Limb (tissue), 2 donors: ENCODE measurements at regions not wholly inside any gene's neighbourhood (a gene's known extent, or its start where the extent isn't known, plus 50 kb on each side); places are given as distances from the start of the nearest gene placed in this dataset.
"Not testable (repeated sequence)": the region's sequence is repeated elsewhere in the genome, so short reads cannot be mapped to it uniquely, and the experiment has no call there.

Experiments used
- DNase-seq, 2 donors: peaks; one replicate each; pipeline ENCODE4 v3.0.0-alpha.2; 2016; ENCODE audit errors: extremely low spot score in 2 of 2

DNA sequence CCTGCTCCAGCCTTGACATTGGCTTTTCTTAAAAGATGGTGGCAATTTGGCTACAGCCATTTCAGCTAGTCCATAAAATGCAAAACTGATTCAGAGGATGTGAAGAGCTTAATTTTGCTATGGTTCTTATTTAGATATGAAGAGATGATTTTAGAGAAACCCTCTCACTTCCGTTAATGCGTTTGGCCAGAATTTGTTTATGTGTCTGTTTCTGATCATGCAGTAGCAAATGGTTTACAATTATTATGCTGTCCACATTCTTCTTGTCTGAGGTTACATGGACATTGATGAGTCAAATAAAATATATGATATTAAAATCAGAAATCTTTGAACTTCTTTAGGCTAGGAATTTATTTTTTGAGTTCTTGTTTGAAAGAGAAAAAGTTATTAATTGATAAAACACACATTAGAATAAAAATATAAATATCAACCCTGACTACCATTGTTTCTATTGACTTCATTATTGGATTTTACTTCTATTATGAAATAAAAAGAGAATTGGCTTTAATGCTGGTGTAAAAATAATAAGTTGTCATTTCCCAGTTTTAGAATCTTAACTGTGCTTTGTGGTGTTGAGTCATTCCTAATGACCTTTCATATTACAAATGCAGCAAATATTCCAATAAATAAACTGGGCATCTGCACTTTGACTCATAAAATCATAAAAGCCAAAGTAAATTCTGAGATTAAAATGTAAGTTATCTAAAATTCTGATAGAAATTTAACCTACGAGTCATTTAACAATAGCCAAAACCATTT, 1286.0 kb upstream of the GJE1 start:
- no peak for DNase-seq

DNA sequence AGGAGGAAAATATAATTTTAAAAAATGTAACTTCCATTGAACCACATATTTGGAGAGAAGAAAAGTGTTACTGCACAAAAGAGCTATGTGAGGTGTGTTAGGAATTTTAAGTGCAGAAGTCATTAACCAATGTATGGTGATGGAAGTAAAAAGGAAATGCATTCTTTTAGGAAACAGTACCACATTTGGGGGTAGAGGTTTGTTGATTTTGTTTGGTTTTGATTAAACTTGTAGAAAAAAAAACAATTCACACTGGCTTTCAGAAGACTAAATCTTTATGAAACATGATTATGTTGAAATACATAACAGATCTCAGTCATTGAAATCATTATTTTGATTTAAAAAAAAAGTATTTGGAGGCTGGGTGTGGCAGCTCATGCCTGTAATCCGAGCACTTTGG, 1287.0 kb upstream of the GJE1 start:
- no peak for DNase-seq

DNA sequence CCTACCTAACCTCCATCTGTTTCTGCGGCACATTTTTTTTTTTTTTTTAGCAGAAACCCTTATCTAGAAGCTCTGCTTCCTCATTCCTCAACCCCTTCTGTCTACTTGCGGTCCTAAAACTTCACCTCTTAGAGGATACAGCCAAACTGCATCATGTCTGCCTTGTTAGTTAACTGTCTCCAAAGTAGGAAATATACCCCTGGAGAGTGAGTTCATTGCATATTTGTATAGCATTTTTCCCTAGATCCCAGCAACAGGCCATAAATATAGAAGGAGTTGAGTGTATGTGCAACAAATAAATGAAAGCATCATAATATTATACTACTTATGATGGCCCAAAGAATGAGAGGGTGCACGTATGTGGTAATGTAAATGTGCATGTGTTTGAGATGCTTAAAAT, 1288.6 kb upstream of the GJE1 start:
- DNase-seq: no peak

DNA sequence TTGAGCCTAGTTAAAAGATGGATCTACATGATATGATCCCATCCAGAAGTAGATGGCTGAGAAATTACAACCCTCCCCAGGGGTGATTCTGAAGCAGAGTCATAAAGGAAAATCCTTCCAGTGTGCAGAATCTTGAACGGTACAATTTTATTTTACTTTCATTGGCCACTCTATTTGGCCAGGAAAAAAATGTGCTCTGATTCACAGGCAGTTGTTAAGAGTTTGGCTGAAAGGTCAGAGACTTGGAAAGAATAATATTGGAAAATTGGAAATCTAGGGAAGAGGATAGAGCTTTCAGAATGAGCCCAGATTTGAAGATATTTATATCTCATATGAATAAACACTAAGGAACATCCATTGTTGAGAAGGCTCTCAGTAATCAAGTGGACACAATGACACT, 1299.3 kb upstream of the GJE1 start:
- DNase-seq: no peak

DNA sequence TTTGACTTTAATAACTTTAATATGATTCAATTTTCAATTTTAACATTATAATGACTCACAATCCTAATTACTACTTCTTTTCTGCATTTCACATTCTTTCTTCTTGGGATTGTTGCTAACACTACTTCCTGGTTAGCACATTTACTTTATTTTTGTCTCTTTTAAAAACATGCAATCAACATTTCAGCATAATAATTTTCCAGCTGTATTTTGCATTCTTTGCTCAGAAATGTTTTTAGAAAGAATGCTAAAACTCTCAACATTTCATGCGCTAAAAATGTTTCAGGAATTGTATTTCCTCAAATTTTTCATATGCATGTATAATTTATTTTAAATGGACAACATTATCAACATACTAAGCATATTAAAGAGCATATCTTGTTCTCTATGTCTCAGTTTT, 1302.1 kb upstream of the GJE1 start:
- DNase-seq: no peak

DNA sequence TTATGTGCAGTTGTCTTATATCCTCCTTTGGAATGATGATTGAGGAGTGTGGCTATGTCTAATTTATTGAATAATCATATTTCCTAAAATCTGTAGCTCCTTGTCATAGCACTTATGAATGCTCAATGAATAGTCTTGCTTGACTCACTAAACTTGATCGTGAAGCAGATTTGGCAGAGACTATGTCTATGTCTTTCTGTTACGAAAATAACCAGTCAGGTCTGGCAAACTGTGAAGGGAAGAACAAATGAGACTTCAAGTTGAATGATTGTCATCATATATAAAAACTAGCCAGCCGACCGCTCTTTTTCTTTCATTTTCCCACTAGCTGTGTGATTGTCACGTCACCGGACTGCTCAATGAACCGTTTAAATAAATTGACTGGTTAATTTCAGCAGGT, 1303.9 kb upstream of the GJE1 start:
- DNase-seq: no peak

DNA sequence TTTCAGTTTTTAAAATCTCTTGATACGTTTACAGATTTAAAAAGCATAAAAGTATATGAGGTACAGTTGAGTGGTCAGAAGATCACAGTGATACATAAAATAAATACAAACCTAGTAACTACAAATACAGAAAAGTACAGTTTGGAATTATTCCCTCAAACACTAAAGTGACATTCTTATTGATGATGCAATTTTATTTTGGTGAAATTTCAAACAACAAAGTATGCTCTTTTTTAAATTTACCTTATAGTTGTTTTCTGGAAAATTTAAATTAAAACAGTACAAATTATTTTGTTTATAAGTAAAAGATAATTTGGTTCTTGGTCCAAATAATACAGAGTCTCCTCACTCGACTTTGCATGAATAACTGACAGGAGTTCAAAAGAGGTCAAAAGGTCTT, 1305.1 kb upstream of the GJE1 start:
- DNase-seq: no peak

DNA sequence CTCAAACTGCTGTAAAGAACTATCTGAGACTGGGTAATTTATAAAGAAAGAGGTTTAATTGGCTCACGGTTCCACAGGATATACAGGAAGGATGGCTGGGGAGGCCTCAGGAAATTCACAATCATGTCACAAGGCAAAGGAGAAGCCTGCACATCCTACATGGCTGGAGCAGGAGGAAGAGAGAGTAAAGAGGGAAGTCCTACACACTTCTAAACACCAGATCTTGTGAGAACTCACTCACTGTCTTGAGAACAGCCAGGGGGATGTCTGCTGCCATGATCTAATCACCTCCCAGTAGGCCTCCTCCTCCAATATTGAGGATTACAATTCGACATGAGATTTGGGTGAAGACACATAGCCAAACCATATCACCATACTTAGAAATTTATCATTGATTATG, 1307.0 kb upstream of the GJE1 start:
- no peak for DNase-seq

DNA sequence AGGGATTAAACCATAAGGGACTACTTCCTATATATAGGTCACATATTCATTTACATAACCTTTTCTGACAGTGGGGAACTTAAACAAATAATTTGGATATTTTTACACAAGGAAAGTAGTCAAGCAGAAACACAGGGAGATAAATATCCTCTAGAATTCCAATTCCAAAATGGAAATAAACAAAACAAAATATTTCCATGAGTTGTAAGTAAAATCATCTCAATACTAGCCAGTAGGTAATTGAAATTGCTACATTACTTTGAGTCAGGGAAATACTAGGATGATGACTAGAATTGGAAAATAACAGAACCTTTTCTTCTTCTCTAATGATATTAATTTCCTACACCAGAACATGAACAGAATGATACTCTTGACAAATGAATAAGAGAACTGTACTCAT, 1308.1 kb upstream of the GJE1 start:
- DNase-seq: no peak

DNA sequence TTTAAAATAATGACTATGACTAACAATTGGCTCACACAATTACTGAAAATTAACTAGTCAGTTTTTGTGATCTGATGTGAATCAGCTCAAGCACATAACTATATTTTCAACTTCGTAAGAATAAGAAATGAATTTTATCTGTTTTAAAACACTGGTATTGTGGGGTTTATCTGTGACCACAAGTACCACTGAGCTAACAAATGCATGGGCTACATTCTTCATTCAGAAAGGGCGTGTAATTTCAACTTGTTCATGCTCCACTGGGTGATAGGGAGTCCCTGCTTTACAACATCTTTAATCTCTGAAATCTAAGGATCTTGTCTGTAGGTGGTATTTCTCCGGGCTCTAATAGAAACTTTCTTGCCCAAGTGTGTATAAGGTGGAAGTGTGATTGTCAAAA, 1311.5 kb upstream of the GJE1 start:
- no peak for DNase-seq

DNA sequence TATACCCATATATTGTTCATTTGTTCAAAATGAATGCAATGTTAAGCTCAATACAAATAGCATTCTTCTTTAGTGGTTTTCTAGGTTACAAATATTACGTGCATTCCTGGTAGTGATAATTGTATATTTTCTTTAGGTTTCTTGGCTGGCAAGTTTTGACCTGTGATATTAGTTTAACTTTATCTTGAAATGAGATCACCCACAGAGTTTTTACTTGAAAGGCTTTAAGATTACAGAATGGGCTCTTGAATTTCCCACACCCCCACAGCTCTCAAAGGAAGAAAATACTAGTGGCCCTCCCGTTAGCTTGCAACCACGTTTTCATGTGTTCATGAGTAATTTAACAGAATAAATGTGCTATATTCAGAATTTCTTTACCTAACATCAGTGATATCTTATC, 1315.5 kb upstream of the GJE1 start:
- no peak for DNase-seq

DNA sequence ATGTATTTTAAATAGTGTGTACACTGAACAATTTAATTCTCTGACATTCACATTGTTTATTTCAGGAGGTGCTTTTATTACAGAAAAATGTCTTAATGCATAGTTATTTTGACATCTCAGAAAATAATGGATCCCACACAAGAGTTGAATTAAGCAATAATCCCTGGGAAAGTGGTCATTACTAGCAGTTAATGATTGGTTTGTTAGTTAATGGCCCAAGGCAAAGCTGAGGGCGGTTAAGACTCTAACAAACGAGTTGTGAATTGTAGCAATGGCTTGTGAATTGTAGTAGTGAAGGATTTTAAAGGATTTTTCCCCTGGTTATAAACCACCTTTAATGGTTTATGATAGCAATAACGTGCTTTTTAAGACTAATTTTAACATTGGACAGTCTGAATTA, 1316.0 kb upstream of the GJE1 start:
- DNase-seq: no peak

DNA sequence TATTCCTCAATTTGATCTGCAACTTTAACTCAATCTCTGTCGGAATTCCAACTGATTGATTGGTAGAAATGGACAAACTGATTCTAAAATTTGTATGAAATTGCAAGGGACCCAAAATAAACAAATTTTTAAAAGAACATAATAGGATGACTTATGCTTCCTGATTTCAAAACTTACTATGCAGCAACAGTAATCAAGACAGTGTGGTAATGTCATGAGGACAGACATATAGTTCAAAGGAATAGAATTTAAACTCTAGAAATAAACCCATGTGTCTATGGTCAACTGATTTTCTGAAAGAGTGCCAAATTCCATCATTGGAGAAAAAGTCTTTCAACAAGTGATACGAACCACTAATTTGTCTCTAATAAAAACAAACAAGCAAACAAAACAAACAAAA, 1320.1 kb upstream of the GJE1 start:
- DNase-seq: no peak

DNA sequence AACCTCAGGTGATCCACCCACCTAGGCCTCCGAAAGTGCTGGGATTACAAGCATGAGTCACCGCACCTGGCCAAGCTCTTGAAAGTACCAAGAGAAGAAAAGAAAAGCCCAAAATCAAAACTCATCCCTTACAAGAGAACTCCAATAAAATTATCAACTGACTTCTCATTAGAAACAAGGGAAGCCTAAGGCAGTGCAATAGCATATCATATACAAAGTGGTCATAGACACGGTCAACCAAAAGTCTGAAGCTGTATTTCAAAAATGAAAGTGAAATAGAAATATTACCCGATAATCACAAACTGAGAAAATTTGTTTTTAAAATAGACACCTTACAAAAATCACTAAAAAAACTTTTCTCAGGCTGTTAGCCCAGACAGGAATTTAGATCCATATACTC, 1321.1 kb upstream of the GJE1 start:
- DNase-seq: no peak

DNA sequence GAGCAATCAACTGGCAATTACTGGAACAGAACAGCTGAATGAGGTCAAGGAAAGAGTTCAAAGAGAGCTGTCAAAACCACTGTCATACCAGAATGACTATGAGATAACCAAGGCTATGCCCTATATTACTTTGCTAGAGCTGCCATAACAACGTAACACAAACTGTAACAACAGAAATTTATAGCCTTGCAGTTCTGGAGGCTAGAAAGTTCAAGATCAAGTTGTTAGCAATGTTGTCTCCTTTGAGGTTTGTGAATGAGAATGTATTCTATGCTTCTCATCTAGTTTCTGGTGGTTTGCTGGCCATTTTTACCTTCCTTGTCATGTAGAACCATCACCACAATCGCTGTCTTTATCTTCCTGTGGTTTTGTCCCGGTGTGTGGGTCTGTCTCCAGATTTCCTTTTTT, 1323.0 kb upstream of the GJE1 start:
- DNase-seq: no peak

DNA sequence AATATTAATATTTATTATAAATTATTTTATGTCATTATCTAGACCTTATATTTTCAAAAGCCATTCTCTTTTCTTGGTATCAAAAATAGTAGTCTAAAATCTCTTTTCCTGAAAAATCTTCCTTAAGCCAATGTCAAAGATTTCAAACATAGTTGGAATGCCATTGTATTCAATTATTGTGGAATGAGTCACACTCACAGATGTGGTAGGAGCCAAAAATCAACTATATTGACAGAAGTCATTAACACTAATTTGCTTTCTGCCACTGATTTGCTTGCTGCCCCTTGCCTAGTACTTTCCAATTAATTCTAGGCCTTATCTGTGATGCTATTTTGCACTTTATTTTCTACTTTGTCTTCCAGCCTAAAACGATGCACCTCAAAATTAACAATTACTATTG, 1326.3 kb upstream of the GJE1 start:
- DNase-seq: no peak

DNA sequence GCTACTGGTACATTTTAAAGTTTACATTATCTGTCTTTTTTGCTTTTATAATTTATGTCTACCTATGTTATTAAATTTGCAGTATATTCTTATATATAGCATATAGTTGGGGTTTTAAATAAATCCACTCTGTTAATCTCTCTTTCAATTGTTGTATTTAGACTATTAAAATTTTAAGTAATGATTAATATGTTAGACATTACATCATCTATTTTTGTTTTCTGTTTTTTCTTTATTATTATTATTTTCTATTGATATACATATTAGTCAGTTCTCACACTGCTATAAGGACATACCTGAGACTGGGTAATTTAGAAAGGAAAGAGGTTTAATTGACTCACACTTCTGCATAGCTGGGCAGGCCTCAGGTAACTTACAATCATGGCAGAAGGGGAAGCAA, 1338.2 kb upstream of the GJE1 start:
- DNase-seq: no peak

DNA sequence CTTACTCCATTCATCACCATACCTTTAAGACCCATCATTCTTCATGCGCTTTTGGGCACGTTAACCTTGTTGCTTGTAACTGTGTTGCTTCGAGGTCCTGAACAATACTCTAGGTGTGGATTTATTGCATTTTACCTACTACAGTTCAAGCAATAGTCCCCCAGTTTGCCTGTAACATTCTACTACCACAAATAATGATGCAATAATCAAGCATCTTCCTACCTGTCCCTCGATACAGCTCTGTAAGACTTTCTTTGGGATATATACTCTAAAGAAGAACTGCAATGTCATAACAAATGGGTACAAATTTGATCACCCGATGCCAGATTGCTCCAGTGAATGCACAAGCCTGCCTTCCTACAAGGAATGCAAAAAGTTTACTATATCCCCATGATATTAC, 1342.6 kb upstream of the GJE1 start:
- no peak for DNase-seq

DNA sequence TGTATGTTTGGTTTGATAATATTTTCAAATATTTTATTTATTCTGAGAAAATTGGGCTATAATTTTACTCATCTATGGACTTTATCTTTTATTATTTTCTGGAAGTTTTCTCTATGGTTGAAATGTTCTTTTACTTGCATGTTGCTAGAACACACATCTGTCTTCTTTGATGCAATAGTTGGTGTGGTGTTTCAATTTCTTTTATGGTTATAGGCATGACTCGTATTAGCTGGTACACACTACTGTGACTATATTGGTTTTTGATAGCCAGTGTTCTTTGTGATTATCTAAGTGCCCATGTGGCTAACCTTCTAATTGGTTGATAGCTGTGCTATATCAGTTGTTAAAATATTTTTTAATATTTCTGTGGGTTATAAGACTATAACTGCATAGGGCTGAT, 1343.3 kb upstream of the GJE1 start:
- no peak for DNase-seq

DNA sequence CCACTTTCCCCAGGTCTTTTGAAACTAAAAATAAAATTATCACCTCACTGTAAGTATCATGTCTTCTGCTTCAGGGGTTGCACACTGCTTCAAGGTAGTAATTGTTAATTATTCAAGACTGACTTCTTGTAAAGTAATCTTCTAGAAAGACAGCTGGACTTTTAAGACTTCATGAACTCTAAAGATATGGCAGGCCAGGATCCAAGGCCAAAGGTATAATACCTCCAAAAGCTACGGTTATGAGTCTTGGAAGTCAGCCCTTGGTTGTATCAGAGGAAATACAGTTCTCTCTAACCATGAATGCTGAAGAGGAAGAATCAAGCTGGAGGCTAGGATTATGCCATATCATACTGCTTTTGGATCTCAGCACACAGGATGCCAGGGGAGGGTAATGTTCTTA, 1346.8 kb upstream of the GJE1 start:
- no peak for DNase-seq

DNA sequence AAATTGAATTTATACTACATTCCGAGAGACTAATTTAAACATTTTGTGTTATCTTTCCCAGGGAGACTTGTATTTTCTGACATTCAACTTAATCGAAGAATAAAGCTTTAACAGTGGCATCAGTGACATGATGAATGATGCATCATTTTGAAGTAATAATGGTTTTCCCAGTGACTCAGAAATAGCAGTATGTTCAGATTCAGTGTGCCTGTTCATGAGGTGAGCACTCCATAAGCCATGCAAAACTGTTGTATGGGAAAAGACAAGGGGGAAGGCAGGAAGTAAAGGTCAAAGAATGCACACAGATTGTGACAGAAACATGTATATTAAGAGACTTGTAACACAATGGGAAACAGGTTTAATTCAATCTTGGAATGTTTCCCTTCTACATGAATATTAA, 1348.2 kb upstream of the GJE1 start:
- no peak for DNase-seq

DNA sequence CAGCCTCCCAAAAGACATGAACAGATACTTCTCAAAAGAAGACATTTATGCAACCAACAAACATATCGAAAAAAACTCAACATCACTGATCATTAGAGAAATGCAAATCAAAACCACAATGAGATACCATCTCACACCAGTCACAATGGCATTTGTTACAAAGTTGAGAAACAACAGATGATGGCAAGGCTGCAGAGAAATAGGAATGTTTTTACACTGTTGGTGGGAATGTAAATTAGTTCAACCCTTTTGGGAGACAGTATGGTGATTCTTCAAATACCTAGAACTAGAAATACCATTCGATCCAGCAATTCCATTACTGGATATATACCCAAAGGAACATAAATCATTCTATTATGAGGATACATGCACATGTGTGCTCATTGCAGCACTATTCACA, 1349.2 kb upstream of the GJE1 start:
- DNase-seq: not testable (repeated sequence)

DNA sequence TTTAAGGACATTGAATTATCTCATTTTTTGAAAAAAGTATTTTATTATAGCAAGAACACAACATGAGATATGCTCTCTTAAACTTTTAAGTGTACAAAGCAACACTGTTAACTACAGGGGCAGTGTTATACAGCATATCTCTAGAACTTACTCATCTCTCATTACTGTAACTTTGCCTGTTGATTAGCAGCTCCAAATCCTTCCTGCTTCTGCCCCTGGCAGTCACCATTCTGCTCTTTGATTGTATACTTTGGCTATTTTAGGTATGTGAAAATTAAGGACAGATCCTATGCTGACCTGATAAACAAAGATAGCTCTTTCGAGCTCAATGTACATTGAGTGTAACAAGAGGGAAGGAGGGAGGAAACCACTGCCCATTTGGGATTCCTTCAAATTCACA, 1349.8 kb upstream of the GJE1 start:
- no peak for DNase-seq

DNA sequence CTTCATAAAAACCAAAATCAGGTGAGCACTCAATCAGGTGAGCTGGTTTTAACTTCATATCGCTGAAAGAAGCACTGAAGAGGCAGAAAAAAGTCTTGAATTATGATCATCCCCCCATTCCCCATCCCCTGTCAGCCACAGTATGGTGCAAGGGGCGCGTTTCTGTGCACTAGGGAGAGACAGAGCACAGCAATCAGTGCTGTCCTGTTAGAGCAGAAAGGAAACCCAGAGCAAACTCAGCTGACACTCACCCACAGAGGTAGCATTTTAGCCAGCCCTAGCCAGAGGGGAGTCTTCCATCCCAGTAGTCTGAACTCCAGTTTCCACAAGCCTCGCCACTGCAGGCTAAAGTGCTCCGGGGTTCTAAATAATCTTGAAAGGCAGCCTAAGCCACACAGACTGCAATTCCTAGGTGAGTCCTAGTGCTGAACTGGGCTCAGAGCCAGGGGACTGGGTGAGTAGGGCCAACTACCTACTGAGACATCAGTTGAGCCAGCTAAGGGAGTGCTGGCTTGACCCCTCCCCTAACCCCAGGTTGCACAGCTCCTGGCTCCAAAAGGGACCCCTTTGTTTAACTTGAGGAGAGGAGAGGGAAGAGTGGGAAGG, 1352.6 kb upstream of the GJE1 start:
- no peak for DNase-seq
